ENCODE measurements at regions not wholly inside any gene's neighbourhood (a gene's known extent, or its start where the extent isn't known, plus 50 kb on each side); places are given as distances from the start of the nearest gene placed in this dataset.
A peak's percentile ranks its signal among the peaks of the same experiment; 100 is the strongest.
"Not testable (repeated sequence)": the region's sequence is repeated elsewhere in the genome, so short reads cannot be mapped to it uniquely, and the experiment has no call there.

DNA sequence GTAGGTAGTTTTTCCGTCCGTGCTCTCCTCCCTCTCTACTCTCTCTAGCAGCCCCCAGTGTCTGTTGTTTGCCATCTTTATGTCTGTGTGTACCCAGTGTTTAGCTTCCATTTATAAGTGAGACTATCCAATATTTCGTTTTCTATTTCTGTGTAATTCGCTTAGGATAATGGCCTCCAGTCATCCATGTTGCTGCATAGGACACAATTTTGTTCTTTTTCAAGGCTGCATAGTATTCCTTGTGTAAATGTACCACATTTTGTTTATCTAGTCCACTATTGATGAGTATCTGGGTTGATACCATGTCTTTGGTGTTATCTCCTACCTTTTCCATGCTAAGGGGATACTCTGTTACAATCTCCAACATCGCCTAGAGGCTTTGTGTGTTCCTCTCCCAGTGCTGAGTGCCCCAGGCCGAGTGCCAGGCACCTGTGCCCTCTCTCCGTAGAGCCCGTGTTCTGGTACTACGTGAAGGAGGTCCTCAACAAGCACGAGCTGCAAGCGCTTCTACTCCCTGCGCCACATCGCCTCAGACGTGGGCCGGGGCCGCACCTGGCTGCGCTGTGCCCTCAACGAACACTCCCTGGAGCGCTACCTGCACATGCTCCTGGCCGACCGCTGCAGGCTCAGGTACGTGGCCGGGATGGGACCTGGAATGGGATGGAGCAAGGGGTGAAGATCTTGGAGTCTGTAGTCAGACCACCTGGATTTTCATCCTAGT is 51.0 kb downstream of the NPIPB11 start:
- not testable (repeated sequence) for DNase-seq

DNA sequence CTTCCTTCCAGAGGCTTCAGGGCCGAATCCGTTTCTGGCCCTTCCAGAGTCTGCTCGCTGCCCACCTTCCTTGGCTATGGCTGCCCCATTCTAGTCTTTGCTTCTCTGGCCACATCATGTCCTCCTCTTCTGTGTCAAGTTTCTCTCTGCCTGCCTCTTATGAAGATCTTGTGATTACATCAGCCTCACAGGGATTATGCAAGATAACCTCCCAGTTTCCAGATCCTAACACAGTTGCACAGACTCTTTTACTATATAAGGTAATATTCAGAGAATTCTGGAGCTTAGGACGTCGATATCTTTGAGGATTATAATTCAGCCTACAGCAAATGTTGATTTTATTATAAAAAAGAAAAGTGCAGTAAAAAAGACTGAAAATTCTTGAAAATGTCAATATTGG is 52.1 kb downstream of the NPIPB11 start:
- not testable (repeated sequence) for DNase-seq

DNA sequence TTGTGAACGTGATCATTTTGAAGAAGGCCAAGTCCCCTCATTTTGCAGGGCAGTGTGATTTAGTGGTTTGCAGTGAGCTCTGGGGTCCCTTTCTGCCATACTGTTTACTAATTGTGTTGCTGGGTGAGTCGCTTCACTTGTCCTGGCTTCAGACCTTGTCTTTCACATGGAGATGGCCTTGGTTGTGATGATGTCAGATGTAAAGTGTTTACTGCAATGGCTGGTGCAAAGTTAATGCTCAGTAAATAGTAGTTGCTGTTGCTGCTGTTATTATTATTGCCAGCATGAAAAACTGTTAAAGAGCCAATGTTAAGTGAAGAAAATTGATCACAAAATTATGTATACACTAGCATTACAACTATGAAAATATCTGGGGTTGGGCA is 53.9 kb downstream of the NPIPB11 start:
- DNase-seq, result not testable (repeated sequence)

DNA sequence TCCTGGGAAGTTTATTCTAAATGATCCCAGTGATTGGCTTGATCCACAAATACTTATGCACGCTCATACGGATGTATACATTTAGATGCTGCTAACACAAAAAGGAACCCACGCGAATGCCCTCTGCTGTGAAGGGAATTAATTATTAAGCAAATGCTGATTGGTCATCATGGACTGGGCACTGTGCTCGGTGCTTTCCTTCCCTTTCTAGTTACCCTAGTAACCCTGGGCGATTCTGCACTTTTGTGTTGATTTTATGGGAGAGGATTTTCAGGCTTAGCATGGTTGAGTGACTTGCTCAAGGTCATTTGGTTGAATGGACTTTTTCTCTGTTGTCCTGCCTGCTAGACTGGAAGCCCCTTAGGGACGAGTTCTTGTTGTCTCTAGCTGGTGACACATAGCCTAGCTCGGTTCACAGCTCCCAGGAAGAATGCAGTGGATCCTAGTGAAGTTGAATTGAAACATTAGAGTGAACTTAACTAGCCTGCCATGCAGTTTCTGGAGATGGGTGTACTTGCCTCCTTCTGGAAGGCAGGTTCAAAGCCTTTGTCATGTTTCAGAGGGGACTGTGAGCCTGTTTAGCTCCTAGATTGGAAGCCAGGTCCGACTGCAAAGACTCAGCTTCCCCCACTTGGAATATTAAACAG is 54.4 kb downstream of the NPIPB11 start:
- DNase-seq, result not testable (repeated sequence)

DNA sequence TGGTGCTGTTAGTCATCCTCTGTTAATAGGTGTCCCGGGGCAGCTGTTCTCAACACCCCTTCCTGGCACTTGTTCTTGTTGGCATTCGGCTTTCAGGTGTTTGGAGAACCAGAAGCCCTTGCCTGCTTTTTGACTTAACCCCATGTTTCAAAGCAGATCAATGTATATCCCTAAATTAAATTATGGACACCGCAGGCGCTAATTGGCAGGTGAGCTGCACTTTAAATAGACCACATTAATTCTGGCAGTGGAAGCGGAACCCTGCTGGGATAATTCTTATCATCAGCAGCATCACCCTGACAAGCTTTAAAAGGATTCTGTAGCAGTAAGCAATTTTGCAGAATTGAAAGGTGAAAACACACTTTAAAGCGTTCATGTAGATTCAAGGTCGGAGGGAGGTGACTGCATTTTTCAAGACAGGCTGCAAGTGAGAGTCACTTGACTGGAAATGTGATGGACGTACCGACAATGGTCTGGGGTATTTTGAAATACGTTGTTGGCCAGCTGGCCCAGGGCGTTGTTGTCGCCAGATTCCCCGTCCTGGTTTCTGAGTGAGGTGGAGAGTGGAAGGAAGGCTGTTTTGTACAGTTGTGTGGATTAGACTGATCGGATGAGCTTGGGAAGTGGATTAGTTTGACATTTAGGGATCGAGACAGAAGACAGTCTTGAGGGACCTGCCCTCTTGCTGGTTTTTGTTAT is 55.1 kb downstream of the NPIPB11 start:
- not testable (repeated sequence) for DNase-seq

DNA sequence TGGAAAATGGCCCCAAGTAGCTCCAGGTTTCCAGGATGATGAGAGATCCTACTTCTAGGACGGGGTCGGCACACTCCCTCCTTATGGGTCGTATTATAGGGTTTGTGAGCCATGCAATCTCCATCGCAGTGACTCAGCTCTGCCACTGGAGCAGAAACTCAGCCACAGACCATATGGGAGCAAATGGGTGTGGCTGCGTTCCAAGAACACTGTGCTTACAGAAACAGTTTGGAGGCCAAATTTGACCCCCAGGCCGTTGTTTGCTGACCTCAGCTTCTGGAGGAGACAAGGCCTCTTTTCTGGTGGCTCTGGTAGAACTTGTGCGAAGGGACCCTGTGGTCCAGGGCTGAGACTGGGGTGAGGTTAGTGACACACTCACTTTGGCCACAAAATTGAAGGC is 56.5 kb downstream of the NPIPB11 start:
- DNase-seq, result peak; percentile 39

DNA sequence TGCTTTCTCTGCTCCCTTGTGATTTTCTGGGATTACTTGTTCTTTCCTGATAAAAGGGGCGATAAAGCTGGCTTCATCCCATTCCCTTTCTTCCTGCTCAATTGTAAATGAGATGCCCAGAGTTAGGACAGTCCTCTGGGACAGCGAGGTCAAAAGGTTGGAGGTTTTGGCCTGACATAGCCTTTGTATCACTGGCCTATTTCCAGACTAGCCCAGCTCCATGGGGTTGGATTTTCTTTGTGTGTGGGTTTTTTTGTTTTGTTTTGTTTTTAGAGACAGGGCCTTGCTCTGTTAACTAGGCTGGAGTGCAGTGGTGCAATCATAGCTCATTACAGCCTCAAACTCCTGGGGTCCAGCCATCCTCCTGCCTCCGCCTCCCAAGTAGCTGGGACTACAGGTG is 57.8 kb downstream of the NPIPB11 start:
- not testable (repeated sequence) for DNase-seq

DNA sequence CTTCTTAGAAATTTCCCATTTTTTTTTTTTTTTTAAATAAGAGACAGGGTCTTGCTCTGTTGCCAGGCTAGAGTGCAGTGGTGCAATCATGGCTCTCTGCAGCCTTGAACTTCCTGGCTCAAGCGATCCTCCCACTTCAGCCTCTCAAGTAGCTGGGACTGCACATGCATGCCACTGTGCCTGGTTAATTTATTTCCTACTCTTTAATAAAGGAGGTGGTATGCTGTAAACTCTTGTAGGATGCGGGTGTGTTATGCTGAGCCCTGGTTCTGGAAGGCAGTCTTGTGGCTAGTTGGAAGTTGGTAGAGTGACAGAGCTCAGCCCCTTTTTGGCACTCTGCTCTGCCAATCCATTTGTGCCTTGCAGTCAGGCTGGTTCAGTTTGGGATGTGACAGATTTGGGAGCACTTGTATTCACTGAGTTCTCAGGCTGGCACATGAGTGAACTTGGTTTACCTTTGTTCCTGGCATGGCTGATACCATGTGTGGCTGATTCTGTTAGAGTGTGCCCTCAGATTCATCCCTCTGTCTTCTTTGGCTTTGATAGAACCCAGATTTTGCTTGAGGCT is 58.3 kb downstream of the NPIPB11 start:
- DNase-seq, result not testable (repeated sequence)

DNA sequence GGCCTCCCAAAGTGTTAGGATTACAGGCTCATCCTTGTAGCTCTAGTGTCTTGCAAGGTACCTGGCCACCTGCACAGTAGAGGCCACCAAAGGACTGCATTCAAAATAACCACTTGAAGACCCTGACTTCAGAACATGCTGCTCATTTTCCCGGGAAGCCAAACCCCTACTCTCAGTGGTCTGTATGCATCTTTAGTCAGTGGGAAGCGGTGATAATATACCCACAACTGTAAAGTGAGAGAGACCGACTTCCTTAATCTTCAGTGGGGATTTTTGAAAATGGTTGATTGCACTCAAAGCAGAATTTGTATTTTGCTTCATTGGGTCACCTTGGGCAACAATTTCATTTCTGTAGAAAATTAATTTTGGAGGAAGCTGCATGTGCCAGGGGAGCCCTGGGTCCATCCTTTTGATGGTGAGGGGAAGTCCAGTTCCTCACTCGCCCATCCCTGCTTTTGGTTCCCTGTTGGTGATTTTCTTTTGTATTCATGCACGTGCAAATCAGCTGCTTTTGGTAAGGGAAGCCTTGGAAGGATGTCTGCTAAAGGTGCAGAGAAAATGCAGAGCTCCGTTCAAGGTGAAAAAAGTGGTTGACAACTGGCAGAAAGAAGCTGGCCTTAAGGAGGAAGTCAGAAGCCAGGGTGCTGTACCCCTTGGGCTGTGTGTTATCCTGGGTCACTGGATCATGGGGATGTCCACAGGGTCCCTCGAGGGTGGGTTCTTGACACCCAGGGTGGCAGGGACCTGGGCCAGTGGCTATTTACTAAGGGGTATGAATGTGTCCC is 59.5 kb downstream of the NPIPB11 start:
- DNase-seq, result not testable (repeated sequence)

DNA sequence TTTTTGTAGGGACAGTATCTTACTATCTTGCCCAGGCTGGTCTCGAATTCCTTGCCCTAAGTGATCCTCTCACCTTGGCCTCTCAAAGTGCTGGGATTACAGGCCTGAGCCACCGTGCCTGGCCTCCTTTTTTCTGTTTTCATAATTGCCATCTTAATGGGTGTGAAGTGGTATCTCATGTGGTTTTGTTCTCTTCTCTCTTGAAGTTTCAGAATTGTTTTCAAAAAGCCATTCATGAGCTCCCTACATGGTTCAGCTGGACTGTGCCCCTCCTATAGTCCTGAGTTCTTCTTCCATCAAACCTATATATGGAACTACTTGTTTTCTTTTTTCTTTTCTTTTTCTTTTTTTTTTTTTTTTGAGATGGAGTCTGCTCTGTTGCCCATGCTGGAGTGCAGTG is 60.3 kb downstream of the NPIPB11 start:
- DNase-seq, result not testable (repeated sequence)

DNA sequence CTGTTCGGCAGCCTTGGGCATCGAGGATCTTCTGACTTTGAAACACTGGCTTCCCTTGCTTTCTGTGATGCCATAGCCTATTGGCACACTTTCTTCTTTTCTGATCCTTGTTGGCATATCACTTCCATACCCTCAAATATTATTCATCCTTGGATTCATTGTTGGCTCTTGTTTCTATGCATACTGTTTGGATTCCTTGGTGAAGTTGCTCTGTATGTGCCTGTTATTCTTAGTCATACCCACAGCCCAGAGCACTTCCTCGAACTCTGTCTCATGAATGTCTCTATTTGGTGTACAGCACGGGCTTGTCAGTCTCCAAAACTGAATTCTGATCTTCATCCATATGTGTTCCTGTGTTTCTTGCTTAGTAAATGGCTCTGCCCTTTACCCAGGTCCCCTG is 63.6 kb downstream of the NPIPB11 start:
- not testable (repeated sequence) for DNase-seq

DNA sequence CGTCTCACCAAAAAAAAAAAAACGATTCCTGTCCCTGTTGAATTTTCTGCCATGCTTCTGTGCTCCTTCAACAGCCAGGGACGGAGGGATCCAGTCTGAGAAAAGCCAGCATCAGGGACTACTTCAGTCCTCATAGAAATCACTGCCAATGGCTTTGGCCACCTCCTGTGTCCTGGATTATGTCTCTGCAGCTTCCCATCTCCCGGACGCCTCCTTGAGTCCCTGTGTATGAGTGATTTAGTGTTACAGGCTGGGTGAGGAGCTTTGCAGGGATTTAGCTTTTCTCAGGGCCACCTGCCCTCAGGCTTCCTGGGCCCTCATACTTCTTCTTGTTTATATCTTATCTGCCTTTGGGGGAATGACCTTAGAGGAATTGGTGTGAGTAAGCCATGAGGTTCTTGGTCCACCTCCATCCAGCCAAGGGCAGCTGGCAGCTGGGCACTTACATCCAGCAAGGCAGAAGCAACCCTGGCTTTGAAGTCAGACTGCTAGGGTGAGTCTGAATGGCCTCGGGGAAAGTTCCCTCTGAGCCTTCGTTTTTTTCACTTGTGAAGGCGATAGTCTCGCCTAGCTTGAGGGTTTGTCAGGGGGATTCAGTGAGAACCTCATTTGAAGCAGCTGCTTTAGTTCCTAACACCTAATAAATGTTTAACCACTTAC is 65.6 kb downstream of the NPIPB11 start:
- not testable (repeated sequence) for DNase-seq

DNA sequence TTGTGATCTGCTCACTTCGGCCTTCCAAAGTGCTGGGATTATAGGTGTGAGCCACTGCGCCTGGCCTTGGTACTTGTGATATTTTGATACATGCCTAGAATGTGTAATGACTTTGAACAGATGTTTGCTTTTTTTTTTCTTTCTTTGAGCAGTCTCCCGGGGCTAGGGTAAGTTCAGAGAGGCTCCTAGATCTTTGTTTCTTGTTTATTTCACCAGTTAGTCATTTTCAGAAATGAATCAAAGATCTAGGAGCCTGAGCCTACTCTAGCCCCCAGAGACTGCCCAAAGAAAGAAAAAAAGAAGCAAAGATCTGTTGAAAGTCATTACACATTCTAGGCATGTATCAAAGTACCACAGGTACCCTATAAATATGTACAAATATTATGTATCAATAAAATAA is 66.3 kb downstream of the NPIPB11 start:
- DNase-seq, result not testable (repeated sequence)

DNA sequence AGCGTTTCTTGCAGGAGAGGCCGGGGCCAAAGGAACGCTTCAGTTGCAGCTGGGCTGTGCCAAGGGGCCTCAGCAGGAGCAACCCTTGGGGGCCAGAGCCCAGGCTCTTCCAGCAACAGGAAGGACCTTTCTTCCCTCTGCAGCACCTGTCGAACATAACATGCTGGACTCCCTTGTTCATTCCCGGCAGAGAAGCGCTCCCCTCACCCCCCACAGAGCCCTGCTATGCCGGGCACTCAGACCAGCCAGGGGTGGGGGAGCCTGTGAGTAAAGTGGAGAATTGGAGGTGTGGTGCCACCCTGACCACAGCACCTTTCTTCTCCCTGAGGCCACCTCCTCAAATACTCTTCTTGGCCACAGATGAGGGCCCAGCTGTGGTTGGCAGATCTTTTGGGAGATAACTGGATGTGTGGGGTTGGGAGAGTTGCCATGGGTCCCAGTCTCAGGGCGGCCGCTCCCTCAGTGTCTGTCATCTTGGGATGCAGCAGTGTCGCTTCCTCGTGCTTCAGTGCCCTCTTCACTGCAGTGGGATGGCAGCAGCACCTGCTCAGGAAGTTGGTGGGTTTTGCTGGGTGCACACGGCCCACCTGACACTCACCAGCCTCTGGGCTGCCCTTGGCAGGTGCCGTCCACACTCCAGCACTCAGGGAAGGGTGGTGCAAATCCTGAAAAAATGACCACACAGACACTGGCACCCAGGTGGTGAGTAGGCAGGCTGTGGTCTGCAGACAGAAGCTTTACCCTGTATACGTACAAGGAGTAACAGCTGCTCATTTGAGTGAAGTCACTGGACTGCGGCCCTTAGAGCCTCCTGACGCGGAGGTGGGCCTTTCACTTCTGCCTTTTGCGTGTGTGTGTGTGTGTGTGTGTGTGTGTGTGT is 67.5 kb downstream of the NPIPB11 start:
- not testable (repeated sequence) for DNase-seq

DNA sequence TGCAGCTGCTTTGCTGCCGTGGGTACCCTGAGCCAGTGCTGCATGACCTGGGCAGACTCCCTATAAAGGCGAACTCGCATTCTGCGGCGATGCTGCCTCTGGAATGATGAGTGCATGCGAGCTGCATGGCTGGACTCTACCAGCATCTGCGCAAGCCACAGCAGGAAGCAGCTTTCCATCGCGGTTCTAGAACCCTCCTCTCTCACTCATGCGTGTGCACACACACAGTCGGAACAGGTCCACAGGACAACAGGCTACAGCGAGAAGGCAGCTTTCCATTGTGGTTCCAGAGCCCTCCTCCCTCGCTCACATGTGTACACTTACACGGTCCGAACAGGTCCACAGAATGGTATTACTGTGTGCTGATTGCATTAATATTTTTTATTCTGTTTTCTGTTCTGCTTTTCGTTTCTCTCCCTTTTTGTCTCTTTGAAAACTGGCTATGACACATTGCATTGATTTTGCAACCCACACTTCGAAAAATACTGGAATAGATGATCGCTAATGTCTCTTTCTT is 69.1 kb downstream of the NPIPB11 start:
- DNase-seq, result not testable (repeated sequence)

DNA sequence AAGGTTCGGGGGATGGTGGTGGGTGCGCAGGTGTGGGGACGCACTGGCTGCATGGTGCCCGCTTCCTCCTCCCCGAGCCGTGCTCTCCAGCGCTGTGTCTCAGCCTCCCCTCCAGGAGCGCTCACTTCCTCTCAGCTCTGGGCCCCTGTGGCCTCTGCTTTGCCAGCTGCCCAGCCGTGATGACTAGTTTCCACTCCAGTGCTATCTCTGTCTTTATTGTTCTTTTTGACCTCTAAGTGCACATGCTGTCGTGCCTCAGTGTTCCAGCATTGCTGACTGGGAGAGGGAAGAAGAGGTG is 71.0 kb downstream of the NPIPB11 start:
- DNase-seq, result not testable (repeated sequence)

DNA sequence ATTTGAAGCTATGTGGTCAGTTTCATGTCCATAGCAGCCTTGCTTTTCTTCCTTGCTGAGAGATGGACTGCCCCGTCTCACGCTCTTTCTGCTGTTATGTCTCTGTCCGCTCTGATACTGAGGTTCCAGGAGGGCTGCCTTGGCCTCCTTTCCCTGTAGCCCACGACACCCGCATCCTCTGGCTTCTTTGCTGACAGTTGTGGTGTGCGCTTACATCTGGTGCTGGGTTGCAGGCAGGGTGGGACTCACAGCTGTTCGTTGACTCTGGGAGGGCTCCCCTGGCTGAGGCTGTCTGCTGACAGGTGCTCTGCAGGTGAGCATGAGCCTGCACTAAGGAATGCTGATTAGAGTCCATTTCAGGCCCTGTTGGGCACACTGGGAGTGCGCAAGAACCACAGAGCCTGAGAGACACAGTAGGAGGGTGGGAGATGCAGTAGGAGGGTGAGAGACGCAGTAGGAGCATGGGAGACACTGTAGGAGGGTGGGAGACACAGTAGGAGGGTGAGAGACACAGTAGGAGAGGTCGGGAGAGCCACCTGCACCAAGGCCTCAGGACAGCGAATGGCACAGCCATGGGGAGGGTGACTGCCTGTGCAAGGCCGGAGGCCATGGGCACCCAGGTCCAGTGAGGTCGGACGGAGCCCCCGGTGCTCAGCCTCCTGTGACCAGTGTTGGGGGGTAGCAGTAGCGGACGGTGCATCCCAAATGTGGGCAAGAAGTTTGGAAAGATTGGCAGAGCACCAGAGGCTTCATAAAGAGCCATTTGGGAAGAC is 71.5 kb downstream of the NPIPB11 start:
- not testable (repeated sequence) for DNase-seq

DNA sequence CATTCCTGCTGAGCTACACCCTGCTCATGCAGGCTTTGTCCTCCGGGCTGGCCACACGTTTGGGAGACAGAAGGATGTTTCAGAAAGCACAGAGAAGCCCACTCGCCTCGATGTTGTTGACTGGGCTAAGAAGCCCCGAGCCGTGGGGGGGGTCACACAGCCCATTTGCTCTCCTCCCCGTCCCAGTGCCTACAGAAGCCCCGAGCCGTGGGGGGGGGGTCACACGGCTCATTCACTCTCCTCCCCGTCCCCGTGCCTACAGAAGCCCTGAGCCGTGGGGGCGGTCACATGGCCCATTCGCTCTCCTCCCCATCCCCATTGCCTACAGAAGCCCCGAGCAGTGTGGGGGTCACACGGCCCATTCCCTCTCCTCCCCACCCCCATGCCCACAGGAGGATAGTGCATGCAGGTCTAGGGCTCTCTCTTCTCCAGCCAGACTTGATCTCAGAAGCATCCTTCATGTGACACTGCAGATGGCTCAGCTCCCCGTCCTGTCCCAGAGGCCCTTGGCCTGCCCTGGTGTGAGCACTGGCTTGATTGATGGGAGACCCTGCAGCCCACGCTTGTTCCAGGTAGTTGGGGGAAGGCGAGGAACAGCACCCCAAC is 72.9 kb downstream of the NPIPB11 start:
- not testable (repeated sequence) for DNase-seq

DNA sequence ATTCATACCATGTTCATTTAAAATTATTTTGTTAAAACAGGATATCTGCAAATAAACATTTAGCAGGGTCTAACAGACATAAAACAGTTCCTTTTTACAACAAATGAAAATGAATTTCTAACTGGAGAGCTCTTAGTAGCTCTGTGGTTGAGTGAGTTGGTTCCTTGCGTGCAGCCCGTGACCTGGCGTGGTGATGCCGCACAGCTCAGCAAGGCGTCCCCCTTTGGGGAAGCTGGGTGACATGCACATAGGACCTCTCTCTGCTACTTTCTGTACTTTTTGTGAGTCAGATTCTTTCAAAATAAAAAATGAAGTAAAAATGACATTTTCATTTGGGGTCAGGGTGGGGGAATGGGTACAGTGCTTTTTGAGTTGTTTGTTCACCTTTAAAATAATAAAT is 75.9 kb downstream of the NPIPB11 start:
- DNase-seq, result not testable (repeated sequence)

DNA sequence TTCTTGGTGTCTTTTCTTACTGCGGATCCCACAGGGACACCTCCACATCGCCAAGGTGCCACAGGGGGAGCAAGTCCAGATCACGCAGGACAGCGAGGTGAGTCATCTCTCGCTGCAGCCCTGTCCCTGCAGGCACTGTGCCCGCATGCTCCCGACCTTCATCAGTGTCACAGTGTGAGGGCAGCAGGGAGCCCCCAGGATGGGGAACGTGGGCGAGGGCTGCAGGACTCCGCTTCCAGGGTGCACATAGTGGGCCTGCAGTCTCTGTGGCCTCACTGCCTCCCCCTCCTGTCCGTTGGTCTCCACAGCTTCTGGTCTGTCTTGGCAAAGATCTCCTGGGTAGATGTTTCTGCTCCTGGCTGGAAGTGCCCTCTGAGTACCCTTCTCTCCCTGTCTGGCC is 78.0 kb downstream of the NPIPB11 start:
- DNase-seq, result not testable (repeated sequence)

Measured in T1000 (cell line).